Mammary epithelial cell (primary cell): ENCODE measurements at regions not wholly inside any gene's neighbourhood (a gene's known extent, or its start where the extent isn't known, plus 50 kb on each side); places are given as distances from the start of the nearest gene placed in this dataset.

Source experiments
- EZH2 ChIP-seq: IDR thresholded peaks from 2 replicates; pipeline ENCODE4 v1.6.1; 2012; ENCODE audit warnings: low read length, inconsistent platforms, borderline replicate concordance
- TF ChIP-seq, protein P1 (sequence below), 2 donors: IDR thresholded peaks in 1 of 2; conservative IDR thresholded peaks in 1 of 2; 2 replicates each; pipeline ENCODE4 v1.5.1; 2011 to 2012; ENCODE audit warnings: inconsistent platforms in 2 of 2, low read length in 2 of 2, mild to moderate bottlenecking in 2 of 2, control low read depth in 1 of 2, low read depth in 1 of 2; ENCODE audit not compliant: insufficient read depth in 1 of 2; ENCODE audit errors: extremely low read depth in 1 of 2

DNA sequence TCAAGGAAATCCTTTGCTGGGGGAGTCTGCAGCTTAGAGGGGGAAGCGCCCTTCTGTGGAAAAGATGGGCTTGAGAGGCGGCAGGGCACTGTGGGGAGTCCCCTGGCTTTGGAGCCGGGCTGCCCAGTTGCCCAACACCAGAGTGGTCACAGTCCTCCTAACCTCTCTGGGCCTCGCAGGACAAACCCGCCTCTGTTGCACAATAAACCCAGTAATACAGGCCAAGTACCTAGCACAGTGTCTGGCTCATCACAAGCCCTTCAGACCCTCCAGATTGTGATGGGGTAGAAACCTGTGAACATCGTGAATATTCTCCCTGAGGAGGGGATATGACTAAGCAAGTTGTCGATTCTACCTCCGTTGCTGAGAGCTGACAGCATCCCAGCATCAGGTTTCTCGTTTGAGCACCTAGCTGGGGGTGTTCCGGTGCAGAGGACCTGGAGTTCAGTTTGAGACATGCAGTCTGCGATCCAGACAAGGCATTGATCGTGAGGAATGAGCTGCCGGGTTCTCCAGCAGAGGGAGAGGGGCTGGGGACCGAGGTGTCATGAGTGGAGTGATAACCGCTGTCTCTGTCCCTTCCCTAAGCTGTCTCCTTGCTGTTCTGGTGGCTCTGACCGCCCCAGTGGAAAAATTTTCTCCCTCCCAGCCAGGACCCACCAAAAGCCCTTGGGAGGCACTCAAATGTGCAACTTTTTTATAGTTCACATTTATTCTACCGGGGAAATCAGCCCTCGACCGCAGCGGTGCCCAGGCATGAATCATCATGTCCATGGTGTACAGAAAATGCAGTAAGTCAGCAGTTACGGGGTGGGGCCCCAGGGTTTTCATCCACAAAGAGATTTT, 161.9 kb downstream of the WSCD1 start:
- TF ChIP-seq, protein P1, sequence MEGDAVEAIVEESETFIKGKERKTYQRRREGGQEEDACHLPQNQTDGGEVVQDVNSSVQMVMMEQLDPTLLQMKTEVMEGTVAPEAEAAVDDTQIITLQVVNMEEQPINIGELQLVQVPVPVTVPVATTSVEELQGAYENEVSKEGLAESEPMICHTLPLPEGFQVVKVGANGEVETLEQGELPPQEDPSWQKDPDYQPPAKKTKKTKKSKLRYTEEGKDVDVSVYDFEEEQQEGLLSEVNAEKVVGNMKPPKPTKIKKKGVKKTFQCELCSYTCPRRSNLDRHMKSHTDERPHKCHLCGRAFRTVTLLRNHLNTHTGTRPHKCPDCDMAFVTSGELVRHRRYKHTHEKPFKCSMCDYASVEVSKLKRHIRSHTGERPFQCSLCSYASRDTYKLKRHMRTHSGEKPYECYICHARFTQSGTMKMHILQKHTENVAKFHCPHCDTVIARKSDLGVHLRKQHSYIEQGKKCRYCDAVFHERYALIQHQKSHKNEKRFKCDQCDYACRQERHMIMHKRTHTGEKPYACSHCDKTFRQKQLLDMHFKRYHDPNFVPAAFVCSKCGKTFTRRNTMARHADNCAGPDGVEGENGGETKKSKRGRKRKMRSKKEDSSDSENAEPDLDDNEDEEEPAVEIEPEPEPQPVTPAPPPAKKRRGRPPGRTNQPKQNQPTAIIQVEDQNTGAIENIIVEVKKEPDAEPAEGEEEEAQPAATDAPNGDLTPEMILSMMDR (conservative IDR thresholded peaks at IDR 0.05 in 1 of 2, IDR thresholded peaks at IDR 0.05 in 1 of 2; ENCODE audit: extremely low read depth in 1 of 2, insufficient read depth in 1 of 2, low read depth in 1 of 2, low read length in 2 of 2), result peak in 1 of 2 donors; percentile 18
- no peak for TF ChIP-seq EZH2
